ENCODE measurements at regions not wholly inside any gene's neighbourhood (a gene's known extent, or its start where the extent isn't known, plus 50 kb on each side); places are given as distances from the start of the nearest gene placed in this dataset.

- Histone ChIP-seq H4K20me1 (ENCODE audit: control insufficient read depth, insufficient read depth, insufficient read length) (no peaks in the 10 kb centered on the region), H2BK5ac (ENCODE audit: insufficient read length, low read length) (no peak overlapping the region), H3K79me2 (ENCODE audit: insufficient read depth, low read length) (no peaks in the 10 kb centered on the region), H3K9me3 (ENCODE audit: control insufficient read depth, low read depth, low read length) (no peaks in the 10 kb centered on the region), H2AK5ac (ENCODE audit: insufficient read length, low read length) (no peak overlapping the region), H4K8ac (replicated peaks; ENCODE audit: insufficient read length, low read depth, low read length) (no peak overlapping the region), H3K79me1 (ENCODE audit: insufficient read depth, low read depth, low read length, poor library complexity, severe bottlenecking) (no peaks in the 10 kb centered on the region), H3K23me2 (ENCODE audit: insufficient read length, low read depth, low read length, poor library complexity, severe bottlenecking) (no peaks in the 10 kb centered on the region), H3K14ac (ENCODE audit: insufficient read depth, low read length) (no peak overlapping the region), H3K23ac (ENCODE audit: insufficient read length, low read depth, low read length) (no peak overlapping the region), H4K91ac (ENCODE audit: insufficient read length, low read depth, low read length) (no peak overlapping the region), H2BK12ac (ENCODE audit: insufficient read length, low read depth, low read length) (no peak overlapping the region), H3T11ph (ENCODE audit: low read length) (no peak overlapping the region), H3K56ac (ENCODE audit: insufficient read length, low read depth, low read length) (no peak overlapping the region), H2BK20ac (ENCODE audit: low read depth, low read length, poor library complexity, severe bottlenecking) (no peak overlapping the region), H3K27ac (ENCODE audit: insufficient read length, low read depth, low read length) (no peak overlapping the region), H3K4ac (ENCODE audit: low read depth, low read length) (no peak overlapping the region), H3K9ac (ENCODE audit: extremely low read depth, insufficient read length, low read length) (no peak overlapping the region), H2BK15ac (ENCODE audit: low read depth, low read length) (no peak overlapping the region), H3K4me2 (ENCODE audit: insufficient read depth, insufficient read length, low read length) (no peak overlapping the region), H4K5ac (ENCODE audit: insufficient read length, low read depth, low read length) (no peak overlapping the region), H3K18ac (ENCODE audit: insufficient read length, low read depth, low read length) (no peak overlapping the region), H2BK120ac (ENCODE audit: low read depth, low read length, poor library complexity, severe bottlenecking) (no peak overlapping the region), H2AFZ (ENCODE audit: low read length) (no peak overlapping the region), H3K4me1 (ENCODE audit: insufficient read depth, low read length) (no peaks in the 10 kb centered on the region; the same call in 1 of the 2 replicates), H3K27me3 (ENCODE audit: insufficient read depth, low read length) (no peaks in the 10 kb centered on the region)
- Mint-ChIP-seq H3K36me3 (ENCODE audit: insufficient read depth in 1 of 3, low read depth in 3 of 3) (peaks cover 0 to 8% (median 6%) of the 10 kb centered on the region in 3 experiments; a peak in 2 of 7 replicates), H3K27ac (no peak overlapping the region), H3K4me3 (no peak overlapping the region), H3K27me3 (ENCODE audit: low read depth) (peaks cover 15% of the 10 kb centered on the region), H3K4me1 (peaks cover 16 to 21% of the 10 kb centered on the region in 2 experiments), H3K9me3 (peaks cover 13 to 18% of the 10 kb centered on the region in 2 experiments; a peak in 3 of 5 replicates)
- no peak for TF ChIP-seq CTCF (conservative IDR thresholded peaks at IDR 0.05)
- DNase-seq, result no peak
- WGBS (ENCODE audit: extremely low coverage, insufficient read length, low lambda C conversion rate), result no CpG with 5 or more reads among the region's 4 CpGs
Measured at GRCh38 chr1:114251573-114251939, 97.9 kb upstream of the SYT6 start.
